ENCODE measurements at regions not wholly inside any gene's neighbourhood (a gene's known extent, or its start where the extent isn't known, plus 50 kb on each side); places are given as distances from the start of the nearest gene placed in this dataset.

DNA sequence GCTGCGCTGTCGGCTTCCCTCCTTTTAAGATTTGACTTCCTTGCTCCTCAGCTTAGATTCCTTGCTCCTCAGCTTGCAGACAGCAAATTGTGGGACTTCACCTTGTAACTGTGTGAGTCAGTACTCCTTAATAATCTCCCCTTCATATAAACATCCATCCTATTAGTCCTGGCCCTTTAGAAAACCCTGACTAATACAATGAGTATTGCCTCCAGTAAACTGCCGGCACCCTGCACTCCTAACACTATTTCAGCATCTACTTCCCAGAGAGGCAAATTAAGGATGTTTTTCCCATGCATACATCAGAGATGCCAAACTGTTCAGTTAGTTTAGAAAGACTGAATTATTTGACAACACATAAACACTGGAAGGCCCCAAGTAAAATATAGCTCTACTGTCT lies 611.3 kb upstream of the TMEM132C start:
- dilution Hi-C loops (cut with MboI; ENCODE audit: extremely low pct_ligation_motif_present, low sequenced_read_pairs), result no loop called here
- peaks cover 2% of the 10 kb centered on the region for H3K9me3 ChIP-seq (replicated peaks; ENCODE audit: control insufficient read depth, insufficient read depth, low read length)
- POLR2A ChIA-PET, result no interaction called here
- FAIRE-seq (no peak), DNase-seq (ENCODE audit: low read depth, low spot score) (no peak)
- TF ChIP-seq FOS (IDR thresholded peaks at IDR 0.05; ENCODE audit: borderline replicate concordance, insufficient read depth, low read length) (no peak), EZH2 (IDR thresholded peaks at IDR 0.05; ENCODE audit: borderline replicate concordance, low read depth, low read length, severe bottlenecking) (no peak), JUN (IDR thresholded peaks at IDR 0.05; ENCODE audit: borderline replicate concordance, insufficient read depth, insufficient read length, low read depth) (no peak), CTCF (IDR thresholded peaks at IDR 0.05; ENCODE audit: extremely low read depth in 1 of 2, insufficient read depth in 1 of 2, low read depth in 1 of 2, low read length in 2 of 2) (no peak), GATA2 (IDR thresholded peaks at IDR 0.05; ENCODE audit: insufficient read depth, insufficient read length, low read depth, low read length) (no peak), MAX (IDR thresholded peaks at IDR 0.05; ENCODE audit: insufficient read depth, insufficient read length) (no peak), MYC (IDR thresholded peaks at IDR 0.05; ENCODE audit: low read depth, low read length) (no peak), POLR2A (IDR thresholded peaks at IDR 0.05; ENCODE audit: low read depth, low read length) (no peak), POLR2AphosphoS5 (IDR thresholded peaks at IDR 0.05; ENCODE audit: insufficient read depth, low read depth, low read length) (no peak)
- no peaks in the 10 kb centered on the region for H3K79me2 ChIP-seq (ENCODE audit: control insufficient read depth, insufficient read depth, low read length)
- H3K36me3 ChIP-seq (ENCODE audit: control insufficient read depth in 2 of 2, extremely low read depth in 1 of 2, insufficient read depth in 2 of 2, low read length in 2 of 2), result no peaks in the 10 kb centered on the region
- no peak overlapping the region for H2AFZ ChIP-seq (ENCODE audit: low read depth, low read length)
- no peak overlapping the region for H3K27ac ChIP-seq (ENCODE audit: insufficient read depth, low read depth, low read length)
- no peaks in the 10 kb centered on the region for H3K27me3 ChIP-seq (ENCODE audit: control insufficient read depth in 2 of 2, insufficient read depth in 2 of 2, low read length in 2 of 2)
- H4K20me1 ChIP-seq (replicated peaks; ENCODE audit: control insufficient read depth, extremely low read depth, insufficient read depth, low read length), result no peaks in the 10 kb centered on the region
- CTCF ChIA-PET, result no interaction called here
- no peaks in the 10 kb centered on the region for H3K4me1 ChIP-seq (ENCODE audit: control insufficient read depth, extremely low read depth, insufficient read depth, low read length)
- H3K4me2 ChIP-seq (ENCODE audit: insufficient read depth, low read length), result no peak overlapping the region
- H3K9me1 ChIP-seq (replicated peaks; ENCODE audit: control insufficient read depth, extremely low read depth, insufficient read depth, low read length), result no peaks in the 10 kb centered on the region
- H3K4me3 ChIP-seq (replicated peaks in 1 of 3; ENCODE audit: insufficient read depth in 1 of 3, low read depth in 1 of 3, low read length in 3 of 3), result no peak overlapping the region
- H3K9ac ChIP-seq (replicated peaks; ENCODE audit: extremely low read depth, insufficient read depth, low read length), result no peak overlapping the region
- intact Hi-C loops (cut with micrococcal nuclease), result no loop called here
- BruUV-seq (replicated peaks), result no TSS peak

Data from endothelial cell of umbilical vein (primary cell).